Choroid plexus epithelial cell (primary cell): ENCODE measurements at regions not wholly inside any gene's neighbourhood (a gene's known extent, or its start where the extent isn't known, plus 50 kb on each side); places are given as distances from the start of the nearest gene placed in this dataset.
"Not testable (repeated sequence)": the region's sequence is repeated elsewhere in the genome, so short reads cannot be mapped to it uniquely, and the experiment has no call there.

Source experiments
- DNase-seq: peaks from one replicate; pipeline ENCODE4 v3.0.0-alpha.2; 2010; ENCODE audit warnings: low read depth
- H3K4me3 ChIP-seq: 2 replicates; pipeline ENCODE4 v1.5.1; 2011; ENCODE audit warnings: low read depth, mild to moderate bottlenecking, control low read depth, low read length, moderate library complexity
- CTCF ChIP-seq: conservative IDR thresholded peaks from 2 replicates; pipeline ENCODE4 v1.5.1; 2011; ENCODE audit warnings: low read depth, mild to moderate bottlenecking, control low read depth, inconsistent platforms, low read length, moderate library complexity

GRCh38 chr2:7868836-7869235 lies 813.0 kb upstream of the ID2 start:
- TF ChIP-seq CTCF: no peak
- DNase-seq: no peak
- no peak overlapping the region for H3K4me3 ChIP-seq

DNA sequence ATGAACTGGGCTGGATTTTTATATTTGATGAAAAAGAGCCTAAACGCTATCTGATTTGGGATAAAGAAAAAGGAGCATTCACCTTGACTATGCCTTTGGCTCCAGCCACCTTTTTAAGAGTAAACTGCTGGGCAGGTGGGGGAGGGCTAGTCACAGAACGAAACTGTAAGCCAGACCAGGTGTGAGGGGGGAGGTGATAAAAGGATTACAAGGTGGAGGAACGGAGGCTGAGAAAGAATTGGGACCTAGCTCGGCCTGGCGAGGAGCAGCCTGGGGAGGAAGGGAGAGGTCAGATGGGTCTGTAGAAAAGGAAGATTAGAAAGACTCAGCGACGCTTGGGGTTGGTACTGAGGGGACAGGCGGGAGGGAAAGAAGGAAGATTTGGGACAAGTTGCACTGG lies 805.4 kb upstream of the ID2 start:
- DNase-seq, H3K4me3 ChIP-seq: not testable (repeated sequence)

- H3K4me3 ChIP-seq, DNase-seq: not testable (repeated sequence)
These were observed 803.6 kb upstream of the ID2 start for GRCh38 chr2:7878266-7878665.

DNA sequence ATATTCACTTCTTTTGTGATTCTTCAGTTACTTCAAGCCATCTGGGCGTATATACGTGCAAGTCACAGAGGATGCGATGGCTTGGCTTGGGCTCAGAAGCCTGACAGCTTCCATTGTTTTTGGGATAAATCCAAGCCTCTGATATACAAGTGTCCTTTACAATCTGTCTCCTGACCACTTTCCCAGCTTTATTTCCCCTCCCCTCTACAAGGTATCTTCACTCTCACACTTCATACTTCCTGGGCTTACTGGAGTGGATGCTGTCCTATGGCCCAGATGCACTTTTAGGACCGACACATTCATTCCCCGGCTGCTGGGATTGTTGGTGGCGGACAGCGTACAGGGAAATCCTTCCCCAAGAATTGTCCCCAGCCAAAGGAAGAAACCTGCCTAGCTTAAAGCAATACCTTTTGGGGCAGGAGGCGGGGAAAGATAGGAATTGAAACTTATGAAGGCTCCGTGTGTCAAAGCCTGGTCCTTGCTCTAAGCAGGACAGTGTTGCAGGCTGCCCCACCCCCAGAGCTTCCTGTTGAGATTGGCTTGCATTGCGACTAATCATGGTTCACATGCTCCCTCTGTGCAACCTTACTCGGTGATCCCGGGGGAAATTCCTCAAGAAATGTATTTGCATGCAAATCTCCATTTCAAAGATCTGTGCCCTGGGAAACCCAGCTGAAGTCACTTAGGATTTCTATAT lies 802.9 kb upstream of the ID2 start:
- DNase-seq: no peak
- no peak for TF ChIP-seq CTCF
- no peak overlapping the region for H3K4me3 ChIP-seq

GRCh38 chr2:7879483-7879835 lies 802.4 kb upstream of the ID2 start:
- TF ChIP-seq CTCF: no peak
- no peak for DNase-seq
- H3K4me3 ChIP-seq: no peak overlapping the region

DNA sequence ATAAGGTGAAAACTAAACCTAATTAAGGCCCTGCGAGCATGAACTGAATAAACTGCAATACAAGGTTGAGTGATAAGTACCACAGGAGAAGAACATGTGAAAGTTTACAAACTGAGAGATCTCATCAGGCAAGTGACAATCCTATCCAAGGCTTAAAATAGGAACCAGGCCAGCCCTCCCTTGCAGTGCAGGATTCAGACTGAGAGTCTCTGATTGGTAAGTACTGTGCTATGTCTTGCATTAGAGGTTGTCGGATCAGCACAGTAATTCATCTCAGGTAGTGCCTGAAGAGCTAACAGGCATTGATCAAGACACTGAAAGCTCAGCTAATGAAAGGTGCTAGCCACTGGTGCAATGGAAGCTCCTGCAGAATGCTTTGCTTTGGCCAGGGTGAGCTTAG lies 801.7 kb upstream of the ID2 start:
- TF ChIP-seq CTCF: no peak
- no peak for DNase-seq

GRCh38 chr2:7880566-7880965 lies 801.3 kb upstream of the ID2 start:
- no peak overlapping the region for H3K4me3 ChIP-seq
- no peak for TF ChIP-seq CTCF
- DNase-seq: no peak

More for the DNA sequence above, 801.7 kb upstream of the ID2 start:
- H3K4me3 ChIP-seq: no peak overlapping the region

DNA sequence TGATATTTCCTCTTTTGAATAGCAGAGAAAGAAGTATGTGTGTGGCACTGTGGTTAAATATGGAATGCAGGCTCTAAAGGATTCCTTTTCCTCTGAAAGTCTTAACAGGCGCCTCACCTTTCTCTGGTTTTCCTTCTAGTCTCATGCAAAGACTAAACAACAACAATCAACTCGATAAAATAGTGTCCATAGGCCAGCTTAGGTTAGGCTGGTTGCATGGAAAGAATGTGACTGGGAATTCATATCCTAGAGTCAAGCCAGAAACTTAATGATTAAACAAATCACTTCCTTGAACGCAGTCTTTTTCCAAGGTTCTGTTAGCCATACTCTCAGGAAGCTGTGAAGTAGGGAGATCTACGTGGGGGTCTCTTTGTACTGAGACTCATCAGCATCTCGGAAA lies 800.8 kb upstream of the ID2 start:
- no peak for DNase-seq
- TF ChIP-seq CTCF: no peak
- no peak overlapping the region for H3K4me3 ChIP-seq
